Neural progenitor cell (in vitro differentiated cells): ENCODE measurements at regions not wholly inside any gene's neighbourhood (a gene's known extent, or its start where the extent isn't known, plus 50 kb on each side); places are given as distances from the start of the nearest gene placed in this dataset.

Experiments used
- DNase-seq: peaks from one replicate; pipeline ENCODE4 v3.0.0-alpha.2; 2016; ENCODE audit warnings: low spot score
- H2AFZ ChIP-seq: fragments of 200-600 bp; sonication (generic); replicated peaks from 2 replicates; pipeline ENCODE4 v1.6.1; 2016; ENCODE audit warnings: antibody characterized with exemption
- H3F3A ChIP-seq: fragments of 200-600 bp; sonication (generic); 2 replicates; pipeline ENCODE4 v1.6.1; 2016; ENCODE audit warnings: antibody characterized with exemption, low read depth
- H3K27ac ChIP-seq: fragments of 200-600 bp; sonication (generic); 2 replicates; pipeline ENCODE4 v1.5.1; 2016; ENCODE audit warnings: mild to moderate bottlenecking
- H3K27me3 ChIP-seq: fragments of 200-600 bp; sonication (generic); 2 replicates; pipeline ENCODE4 v1.6.1; 2016; ENCODE audit warnings: mild to moderate bottlenecking, moderate library complexity
- H3K36me3 ChIP-seq: fragments of 200-600 bp; sonication (generic); 2 replicates; pipeline ENCODE4 v1.5.1; 2016
- H3K4me1 ChIP-seq: fragments of 200-600 bp; sonication (generic); 2 replicates; pipeline ENCODE4 v1.6.1; 2016; ENCODE audit warnings: mixed run types
- H3K4me2 ChIP-seq: fragments of 200-600 bp; sonication (generic); 2 replicates; pipeline ENCODE4 v1.6.1; 2016
- H3K4me3 ChIP-seq: fragments of 200-600 bp; sonication (generic); 2 replicates; pipeline ENCODE4 v1.5.1; 2016
- H3K79me2 ChIP-seq: fragments of 200-600 bp; sonication (generic); 2 replicates; pipeline ENCODE4 v1.6.1; 2016; ENCODE audit warnings: low read depth
- H3K9ac ChIP-seq: fragments of 200-600 bp; sonication (generic); 2 replicates; pipeline ENCODE4 v1.6.1; 2016
- H3K9me3 ChIP-seq: fragments of 200-600 bp; sonication (generic); 2 replicates; pipeline ENCODE4 v1.5.1; 2016; ENCODE audit warnings: low read depth
- H4K20me1 ChIP-seq: fragments of 200-600 bp; sonication (generic); 2 replicates; pipeline ENCODE4 v1.6.1; 2016; ENCODE audit warnings: low read depth
- H3K27ac Mint-ChIP-seq: 3 replicates; pipeline ENCODE4 v1.8.0; 2021; ENCODE audit warnings: mixed read lengths
- H3K27me3 Mint-ChIP-seq: 2 replicates; pipeline ENCODE4 v1.8.0; 2022; ENCODE audit warnings: low read depth, mild to moderate bottlenecking, inconsistent platforms, moderate library complexity, mixed read lengths; ENCODE audit not compliant: insufficient read depth
- H3K36me3 Mint-ChIP-seq: 3 replicates; pipeline ENCODE4 v1.8.0; 2021; ENCODE audit warnings: mixed read lengths
- H3K4me1 Mint-ChIP-seq: 3 replicates; pipeline ENCODE4 v1.8.0; 2021; ENCODE audit warnings: mixed read lengths
- H3K4me3 Mint-ChIP-seq: 3 replicates; pipeline ENCODE4 v1.8.0; 2021; ENCODE audit warnings: mild to moderate bottlenecking, moderate library complexity, mixed read lengths
- H3K9me3 Mint-ChIP-seq: 3 replicates; pipeline ENCODE4 v1.8.0; 2020; ENCODE audit warnings: mixed read lengths
- EZH2 ChIP-seq: fragments of 200-600 bp; sonication (generic); IDR thresholded peaks from 2 replicates; pipeline ENCODE4 v1.6.1; 2017; ENCODE audit warnings: antibody characterized with exemption, mild to moderate bottlenecking, moderate library complexity
- EZH2phosphoT487 ChIP-seq: fragments of 200-600 bp; sonication (generic); IDR thresholded peaks from 2 replicates; pipeline ENCODE4 v1.6.1; 2017; ENCODE audit warnings: antibody characterized with exemption
- TF ChIP-seq, protein P1 (sequence below): fragments of 200-600 bp; sonication (generic); IDR thresholded peaks from 2 replicates; pipeline ENCODE4 v1.5.1; 2017; ENCODE audit warnings: antibody characterized with exemption, mild to moderate bottlenecking

DNA sequence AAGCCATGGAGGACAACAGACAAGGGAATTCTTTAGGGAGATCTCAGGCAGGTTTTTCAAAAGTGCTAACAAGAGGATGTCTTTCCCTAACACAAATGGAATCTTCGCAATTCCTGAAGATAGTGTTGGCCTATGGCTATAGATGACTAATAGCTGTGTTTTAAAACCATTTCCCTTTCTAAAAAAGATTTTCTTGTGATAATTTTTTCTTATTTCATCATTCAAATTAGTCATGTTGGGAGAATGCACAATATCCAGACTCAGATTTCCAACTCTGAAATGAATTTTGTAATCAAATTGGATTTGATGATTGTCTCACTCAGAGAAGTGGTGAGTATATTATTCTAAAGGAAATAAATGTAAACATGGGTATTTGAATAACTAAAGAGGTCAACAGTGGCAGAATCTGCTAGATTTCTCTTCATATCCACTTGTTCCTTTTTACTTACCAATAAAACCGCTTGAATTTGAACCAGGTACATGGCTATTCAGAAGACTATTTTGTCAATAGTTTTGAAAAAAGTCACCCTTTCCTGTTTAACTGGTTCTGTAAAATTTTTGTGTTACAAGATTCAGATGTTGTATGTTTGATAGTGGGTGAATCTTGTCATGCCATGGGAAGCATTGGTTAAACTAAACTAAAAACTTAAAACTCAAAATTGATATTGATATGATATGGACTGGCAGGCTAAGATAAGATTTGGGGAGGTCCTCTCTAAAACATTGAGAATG is 1223.7 kb upstream of the EYS start:
- Histone ChIP-seq H3K36me3 (no peaks in the 10 kb centered on the region), H3K9me3 (peaks cover 3% of the 10 kb centered on the region), H3F3A (no peaks in the 10 kb centered on the region), H3K4me1 (no peaks in the 10 kb centered on the region), H3K79me2 (no peaks in the 10 kb centered on the region), H3K27ac (no peak overlapping the region), H4K20me1 (no peaks in the 10 kb centered on the region), H3K9ac (no peak overlapping the region), H3K4me2 (no peak overlapping the region), H3K27me3 (no peaks in the 10 kb centered on the region), H3K4me3 (no peak overlapping the region), H2AFZ (no peak overlapping the region)
- peaks cover 26% of the 10 kb centered on the region for H3K9me3 Mint-ChIP-seq
- no peaks in the 10 kb centered on the region for H3K36me3 Mint-ChIP-seq
- no peak overlapping the region for H3K27ac Mint-ChIP-seq
- TF ChIP-seq, protein P1, sequence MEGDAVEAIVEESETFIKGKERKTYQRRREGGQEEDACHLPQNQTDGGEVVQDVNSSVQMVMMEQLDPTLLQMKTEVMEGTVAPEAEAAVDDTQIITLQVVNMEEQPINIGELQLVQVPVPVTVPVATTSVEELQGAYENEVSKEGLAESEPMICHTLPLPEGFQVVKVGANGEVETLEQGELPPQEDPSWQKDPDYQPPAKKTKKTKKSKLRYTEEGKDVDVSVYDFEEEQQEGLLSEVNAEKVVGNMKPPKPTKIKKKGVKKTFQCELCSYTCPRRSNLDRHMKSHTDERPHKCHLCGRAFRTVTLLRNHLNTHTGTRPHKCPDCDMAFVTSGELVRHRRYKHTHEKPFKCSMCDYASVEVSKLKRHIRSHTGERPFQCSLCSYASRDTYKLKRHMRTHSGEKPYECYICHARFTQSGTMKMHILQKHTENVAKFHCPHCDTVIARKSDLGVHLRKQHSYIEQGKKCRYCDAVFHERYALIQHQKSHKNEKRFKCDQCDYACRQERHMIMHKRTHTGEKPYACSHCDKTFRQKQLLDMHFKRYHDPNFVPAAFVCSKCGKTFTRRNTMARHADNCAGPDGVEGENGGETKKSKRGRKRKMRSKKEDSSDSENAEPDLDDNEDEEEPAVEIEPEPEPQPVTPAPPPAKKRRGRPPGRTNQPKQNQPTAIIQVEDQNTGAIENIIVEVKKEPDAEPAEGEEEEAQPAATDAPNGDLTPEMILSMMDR = no peak
- TF ChIP-seq EZH2 (no peak), EZH2phosphoT487 (no peak)
- no peak for DNase-seq
- H3K27me3 Mint-ChIP-seq = peaks cover 4% of the 10 kb centered on the region
- no peaks in the 10 kb centered on the region for H3K4me1 Mint-ChIP-seq
- no peak overlapping the region for H3K4me3 Mint-ChIP-seq

DNA sequence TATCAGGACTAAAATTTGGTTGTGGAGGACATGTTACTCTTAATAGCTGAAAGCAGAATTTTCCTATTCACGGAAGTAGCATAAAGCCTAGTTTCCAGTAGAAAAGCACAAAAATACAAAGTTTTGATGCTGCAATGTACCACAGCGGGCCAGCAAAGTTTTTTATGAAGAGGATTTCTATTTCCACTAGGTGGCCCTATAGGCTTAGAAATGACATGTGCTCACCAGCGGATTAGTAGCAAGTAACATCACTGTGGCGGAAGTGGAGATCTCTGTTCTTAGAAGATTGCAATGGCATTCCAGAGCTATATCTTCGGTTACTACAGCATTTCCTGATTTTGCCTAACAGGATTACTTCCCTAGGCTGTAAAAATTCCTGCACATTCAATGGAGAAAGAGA is 1219.0 kb upstream of the EYS start:
- Histone ChIP-seq H3K4me2 (no peak overlapping the region), H4K20me1 (no peaks in the 10 kb centered on the region), H3K27ac (no peak overlapping the region), H3F3A (no peaks in the 10 kb centered on the region), H3K4me3 (no peak overlapping the region), H3K79me2 (no peaks in the 10 kb centered on the region), H2AFZ (no peak overlapping the region), H3K9me3 (peaks cover 5% of the 10 kb centered on the region), H3K4me1 (no peaks in the 10 kb centered on the region), H3K27me3 (no peaks in the 10 kb centered on the region), H3K9ac (no peak overlapping the region), H3K36me3 (no peaks in the 10 kb centered on the region)
- no peaks in the 10 kb centered on the region for H3K36me3 Mint-ChIP-seq
- no peak overlapping the region for H3K27ac Mint-ChIP-seq
- no peak overlapping the region for H3K4me3 Mint-ChIP-seq
- peak; percentile 8 for DNase-seq
- H3K27me3 Mint-ChIP-seq = peaks cover 2% of the 10 kb centered on the region
- TF ChIP-seq EZH2 = no peak
- TF ChIP-seq, protein P1 = peak; percentile 25
- H3K9me3 Mint-ChIP-seq = peaks cover 47% of the 10 kb centered on the region
- H3K4me1 Mint-ChIP-seq = no peaks in the 10 kb centered on the region

DNA sequence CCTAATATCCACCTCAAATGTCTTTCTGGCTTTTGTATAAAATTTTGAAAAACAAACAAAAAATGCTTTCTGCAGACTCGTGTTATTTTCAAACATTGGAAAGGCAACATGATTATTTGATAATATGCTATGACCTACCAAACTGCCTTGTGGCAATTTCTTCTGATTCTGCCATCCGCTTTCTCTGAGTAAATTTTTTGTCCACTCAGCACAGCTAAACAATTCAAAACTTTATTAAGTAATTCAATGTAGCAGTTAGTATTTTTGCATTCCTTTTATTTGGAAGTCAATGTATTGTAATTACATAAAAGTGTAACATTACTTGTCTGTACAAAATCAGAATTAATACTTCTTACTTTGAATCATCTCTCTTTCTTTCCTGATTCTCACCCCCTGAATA is 1206.6 kb upstream of the EYS start:
- no peaks in the 10 kb centered on the region for H3K9me3 ChIP-seq
- no peak overlapping the region for H2AFZ ChIP-seq
- H4K20me1 ChIP-seq = no peaks in the 10 kb centered on the region
- no peak for DNase-seq
- H3K9ac ChIP-seq = no peak overlapping the region
- no peak overlapping the region for H3K4me3 Mint-ChIP-seq
- H3K4me3 ChIP-seq = no peak overlapping the region
- TF ChIP-seq EZH2phosphoT487 = no peak
- TF ChIP-seq, protein P1 = no peak
- TF ChIP-seq EZH2 = no peak
- H3K27me3 Mint-ChIP-seq = no peaks in the 10 kb centered on the region
- H3K4me1 ChIP-seq = no peaks in the 10 kb centered on the region
- H3K27ac Mint-ChIP-seq = no peak overlapping the region
- no peaks in the 10 kb centered on the region for H3K79me2 ChIP-seq
- no peaks in the 10 kb centered on the region for H3F3A ChIP-seq
- H3K9me3 Mint-ChIP-seq = no peaks in the 10 kb centered on the region
- H3K36me3 Mint-ChIP-seq = no peaks in the 10 kb centered on the region
- H3K27me3 ChIP-seq = no peaks in the 10 kb centered on the region
- H3K4me2 ChIP-seq = no peak overlapping the region
- H3K27ac ChIP-seq = no peak overlapping the region
- no peaks in the 10 kb centered on the region for H3K36me3 ChIP-seq
- no peaks in the 10 kb centered on the region for H3K4me1 Mint-ChIP-seq
